IPS DF 19.7 (cell line): ENCODE measurements at regions not wholly inside any gene's neighbourhood (a gene's known extent, or its start where the extent isn't known, plus 50 kb on each side); places are given as distances from the start of the nearest gene placed in this dataset.
"Not testable (repeated sequence)": the region's sequence is repeated elsewhere in the genome, so short reads cannot be mapped to it uniquely, and the experiment has no call there.

ENCODE experiments used
- DNase-seq: peaks from one replicate; pipeline ENCODE4 v3.0.0-alpha.2; 2013; ENCODE audit warnings: low read depth, low spot score

- not testable (repeated sequence) for DNase-seq
These were observed 54.4 kb upstream of the MUCL1 start for GRCh38 chr12:54799966-54800365.

- no peak for DNase-seq
These were observed 55.7 kb upstream of the MUCL1 start for GRCh38 chr12:54798651-54799050.

- DNase-seq, result no peak
These were observed 57.3 kb upstream of the MUCL1 start for GRCh38 chr12:54796991-54797390.

- no peak for DNase-seq
These were observed 58.7 kb upstream of the MUCL1 start for GRCh38 chr12:54795644-54796043.

GRCh38 chr12:54786081-54786480 is 68.2 kb upstream of the MUCL1 start:
- peak; percentile 2 for DNase-seq

GRCh38 chr12:54784115-54784514 is 70.2 kb upstream of the MUCL1 start:
- no peak for DNase-seq

GRCh38 chr12:54777031-54777430 is 77.3 kb upstream of the MUCL1 start:
- not testable (repeated sequence) for DNase-seq

GRCh38 chr12:54773593-54773992 is 80.7 kb upstream of the MUCL1 start:
- no peak for DNase-seq

GRCh38 chr12:54765652-54766051 is 88.7 kb upstream of the MUCL1 start:
- DNase-seq, result no peak

- DNase-seq, result no peak
These were observed 91.9 kb upstream of the MUCL1 start for GRCh38 chr12:54762390-54762789.

GRCh38 chr12:54759751-54760150 is 94.6 kb upstream of the MUCL1 start:
- peak; percentile 38 for DNase-seq

- DNase-seq, result no peak
These were observed 102.8 kb upstream of the MUCL1 start for GRCh38 chr12:54751493-54751892.

GRCh38 chr12:54749191-54749818 is 101.1 kb upstream of the DCD start:
- DNase-seq, result no peak

- DNase-seq, result no peak
These were observed 96.4 kb upstream of the DCD start for GRCh38 chr12:54744590-54744989.

- no peak for DNase-seq
These were observed 92.7 kb upstream of the DCD start for GRCh38 chr12:54740882-54741281.

GRCh38 chr12:54736549-54736948 is 88.4 kb upstream of the DCD start:
- DNase-seq, result no peak

GRCh38 chr12:54734196-54734950 is 86.2 kb upstream of the DCD start:
- no peak for DNase-seq

- DNase-seq, result no peak
These were observed 77.2 kb upstream of the DCD start for GRCh38 chr12:54725233-54725843.

GRCh38 chr12:54723379-54724256 is 75.5 kb upstream of the DCD start:
- DNase-seq, result no peak

GRCh38 chr12:54721312-54721711 is 73.1 kb upstream of the DCD start:
- DNase-seq, result no peak

GRCh38 chr12:54719691-54720090 is 71.5 kb upstream of the DCD start:
- DNase-seq, result no peak

- DNase-seq, result no peak
These were observed 68.1 kb upstream of the DCD start for GRCh38 chr12:54716261-54716660.
